OCI-LY3 (cell line): ENCODE measurements at regions not wholly inside any gene's neighbourhood (a gene's known extent, or its start where the extent isn't known, plus 50 kb on each side); places are given as distances from the start of the nearest gene placed in this dataset.

ENCODE experiments used
- H2AFZ ChIP-seq: fragments of 200-600, 300-600 bp; shearing (Covaris generic); 2 replicates; pipeline ENCODE4 v1.6.0; 2014; ENCODE audit warnings: antibody characterized with exemption, low read depth, low read length
- H3K27ac ChIP-seq: fragments of 200-600, 300-600 bp; sonication (generic); 2 replicates; pipeline ENCODE4 v1.5.1; 2014; ENCODE audit warnings: mild to moderate bottlenecking, low read length, moderate library complexity, mixed read lengths
- H3K27me3 ChIP-seq: fragments of 200-600, 300-600 bp; sonication (generic); 2 replicates; pipeline ENCODE4 v1.6.1; 2014; ENCODE audit warnings: low read depth, low read length, mixed read lengths
- H3K36me3 ChIP-seq: fragments of 200-600, 300-600 bp; sonication (generic); replicated peaks from 2 replicates; pipeline ENCODE3; 2014; ENCODE audit warnings: low read depth, low read length, mixed read lengths
- H3K4me1 ChIP-seq: fragments of 300-600, 200-600 bp; sonication (generic); 2 replicates; pipeline ENCODE4 v1.6.1; 2014; ENCODE audit warnings: low read length, mixed read lengths
- H3K4me2 ChIP-seq: fragments of 200-600, 300-600 bp; sonication (generic); 2 replicates; pipeline ENCODE4 v1.6.1; 2014; ENCODE audit warnings: low read length, mixed read lengths
- H3K4me3 ChIP-seq: fragments of 300-600, 200-600 bp; sonication (generic); 2 replicates; pipeline ENCODE4 v1.5.1; 2014; ENCODE audit warnings: antibody characterized with exemption, mild to moderate bottlenecking, low read length, moderate library complexity
- H3K79me2 ChIP-seq: fragments of 300-600, 200-600 bp; shearing (Covaris generic); 2 replicates; pipeline ENCODE4 v1.6.1; 2014; ENCODE audit warnings: mild to moderate bottlenecking, low read length, mixed read lengths
- H3K9ac ChIP-seq: fragments of 300-600, 200-600 bp; shearing (Covaris generic); 2 replicates; pipeline ENCODE4 v1.6.0; 2014; ENCODE audit warnings: mild to moderate bottlenecking, low read length, moderate library complexity
- H3K9me3 ChIP-seq: fragments of 200-600, 300-600 bp; shearing (Covaris generic); 2 replicates; pipeline ENCODE4 v1.6.1; 2014; ENCODE audit warnings: low read length, mixed read lengths; ENCODE audit not compliant: insufficient read depth
- H4K20me1 ChIP-seq: fragments of 200-600, 300-600 bp; sonication (generic); 2 replicates; pipeline ENCODE4 v1.6.1; 2016; ENCODE audit warnings: low read length, mixed read lengths; ENCODE audit not compliant: insufficient read depth
- EZH2phosphoT487 ChIP-seq: fragments of 200-600 bp; shearing (Covaris generic); IDR thresholded peaks from 2 replicates; pipeline ENCODE4 v1.6.1; 2018; ENCODE audit warnings: antibody characterized with exemption, mixed run types, low read depth
- TF ChIP-seq, protein P1 (sequence below): fragments of 200-600, 300-600 bp; sonication (generic); IDR thresholded peaks from 2 replicates; pipeline ENCODE4 v1.5.1; 2014; ENCODE audit warnings: antibody characterized with exemption, low read length, low read depth

DNA sequence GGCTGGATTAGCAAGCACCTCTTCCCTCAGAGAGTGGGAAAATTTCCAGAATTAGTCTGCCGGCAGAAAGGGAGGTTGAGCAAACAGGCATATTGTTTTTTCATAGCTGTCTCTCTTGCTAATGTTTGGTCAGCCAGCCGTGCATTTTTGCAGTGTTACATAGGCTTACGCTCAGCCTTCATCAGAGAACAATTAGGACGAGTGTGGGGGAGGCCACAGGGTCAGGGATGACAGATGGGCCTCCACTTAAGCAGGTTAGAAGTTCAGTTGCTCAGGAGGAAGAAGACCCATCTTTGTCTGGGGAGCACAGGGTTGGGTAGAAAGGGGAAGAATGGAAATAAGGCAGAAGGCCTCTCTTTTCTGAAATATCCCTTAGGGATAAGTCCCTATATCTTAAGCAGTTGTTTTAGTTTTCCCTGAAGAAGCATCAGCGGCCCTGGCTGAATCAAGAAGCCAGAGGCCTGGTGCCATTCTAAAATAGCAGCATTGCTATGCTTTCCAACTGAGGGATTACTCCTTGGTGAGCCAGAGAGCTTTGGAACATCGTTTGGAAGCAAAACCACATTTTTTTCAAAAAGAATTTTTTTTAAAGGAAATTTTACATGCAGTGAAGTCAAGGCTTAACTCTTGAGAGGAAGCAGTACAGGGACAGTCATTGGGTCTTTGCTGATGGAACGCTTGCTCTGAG lies 118.8 kb downstream of the SMIM20 start:
- TF ChIP-seq EZH2phosphoT487: no peak
- TF ChIP-seq, protein P1, sequence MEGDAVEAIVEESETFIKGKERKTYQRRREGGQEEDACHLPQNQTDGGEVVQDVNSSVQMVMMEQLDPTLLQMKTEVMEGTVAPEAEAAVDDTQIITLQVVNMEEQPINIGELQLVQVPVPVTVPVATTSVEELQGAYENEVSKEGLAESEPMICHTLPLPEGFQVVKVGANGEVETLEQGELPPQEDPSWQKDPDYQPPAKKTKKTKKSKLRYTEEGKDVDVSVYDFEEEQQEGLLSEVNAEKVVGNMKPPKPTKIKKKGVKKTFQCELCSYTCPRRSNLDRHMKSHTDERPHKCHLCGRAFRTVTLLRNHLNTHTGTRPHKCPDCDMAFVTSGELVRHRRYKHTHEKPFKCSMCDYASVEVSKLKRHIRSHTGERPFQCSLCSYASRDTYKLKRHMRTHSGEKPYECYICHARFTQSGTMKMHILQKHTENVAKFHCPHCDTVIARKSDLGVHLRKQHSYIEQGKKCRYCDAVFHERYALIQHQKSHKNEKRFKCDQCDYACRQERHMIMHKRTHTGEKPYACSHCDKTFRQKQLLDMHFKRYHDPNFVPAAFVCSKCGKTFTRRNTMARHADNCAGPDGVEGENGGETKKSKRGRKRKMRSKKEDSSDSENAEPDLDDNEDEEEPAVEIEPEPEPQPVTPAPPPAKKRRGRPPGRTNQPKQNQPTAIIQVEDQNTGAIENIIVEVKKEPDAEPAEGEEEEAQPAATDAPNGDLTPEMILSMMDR: no peak
- Histone ChIP-seq H3K27me3 (peaks cover 21% of the 10 kb centered on the region), H3K79me2 (no peaks in the 10 kb centered on the region), H3K9me3 (no peaks in the 10 kb centered on the region), H3K4me3 (no peak overlapping the region), H2AFZ (no peak overlapping the region), H3K27ac (no peak overlapping the region), H4K20me1 (no peaks in the 10 kb centered on the region), H3K36me3 (no peaks in the 10 kb centered on the region), H3K9ac (no peak overlapping the region), H3K4me1 (peaks cover 27% of the 10 kb centered on the region), H3K4me2 (no peak overlapping the region)

DNA sequence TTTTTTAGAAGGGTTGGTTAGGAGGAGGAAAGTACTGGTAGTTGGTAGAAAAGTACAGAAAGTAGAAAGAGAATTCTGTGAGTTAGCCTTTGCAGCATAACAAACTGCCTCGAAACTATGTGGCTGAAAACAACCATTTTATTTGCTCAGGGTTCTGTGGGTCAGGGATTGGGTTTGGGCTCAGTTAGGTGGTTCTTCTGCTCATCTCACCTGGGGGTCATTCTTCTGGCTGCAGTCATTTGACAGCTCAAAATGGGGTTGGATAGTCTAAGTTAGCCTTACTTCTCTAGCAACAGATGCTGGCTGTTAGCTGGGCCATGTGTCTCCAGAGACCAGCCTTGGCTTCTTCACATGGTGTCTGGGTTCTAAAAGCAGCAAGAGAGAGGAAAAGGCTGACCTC lies 119.4 kb downstream of the SMIM20 start:
- Histone ChIP-seq H2AFZ (no peak overlapping the region), H3K27me3 (peaks cover 21% of the 10 kb centered on the region), H3K9me3 (no peaks in the 10 kb centered on the region), H3K4me3 (no peak overlapping the region), H3K4me1 (peaks cover 27% of the 10 kb centered on the region), H3K36me3 (no peaks in the 10 kb centered on the region), H3K9ac (no peak overlapping the region), H3K4me2 (no peak overlapping the region), H4K20me1 (no peaks in the 10 kb centered on the region), H3K27ac (no peak overlapping the region), H3K79me2 (no peaks in the 10 kb centered on the region)
- TF ChIP-seq EZH2phosphoT487: no peak
- TF ChIP-seq, protein P1: no peak

DNA sequence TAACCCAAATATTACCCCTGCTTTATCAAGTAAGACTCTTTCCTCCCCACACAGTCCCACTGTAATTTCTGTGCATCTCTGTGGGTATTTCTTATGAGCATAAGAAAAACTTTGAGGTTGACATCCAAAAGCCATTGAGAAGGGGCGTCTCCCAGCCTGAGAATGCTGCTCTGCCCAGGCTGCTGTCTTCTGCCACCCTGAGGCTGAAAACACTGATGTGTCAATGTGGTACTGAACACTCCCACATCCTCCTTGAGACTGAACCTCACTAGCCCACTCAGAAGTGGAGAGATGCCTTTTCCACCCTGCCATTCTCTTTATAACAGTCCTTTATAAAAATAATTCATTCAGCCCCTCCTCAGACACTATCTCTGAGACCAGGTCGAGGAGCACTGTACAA lies 120.8 kb downstream of the SMIM20 start:
- peaks cover 17% of the 10 kb centered on the region for H3K4me1 ChIP-seq

DNA sequence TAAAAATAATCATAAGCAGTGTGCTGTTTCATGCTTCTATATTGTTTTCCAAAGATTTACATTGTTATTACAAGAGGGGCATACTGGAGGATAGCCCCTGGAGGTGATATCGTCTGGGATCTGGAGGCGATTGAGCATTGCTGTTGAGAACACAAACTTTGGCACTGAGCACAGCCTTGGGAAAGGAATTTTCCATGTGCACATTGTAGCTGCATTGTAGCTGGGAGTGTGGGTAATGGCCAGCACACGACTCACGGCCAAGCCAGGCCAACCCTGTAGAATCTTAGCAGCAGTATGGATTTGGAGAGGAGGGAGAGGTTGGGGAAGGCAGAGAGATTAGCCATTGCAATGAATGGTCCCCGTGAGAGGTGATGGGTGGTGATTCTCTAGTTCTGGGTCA lies 121.9 kb downstream of the SMIM20 start:
- Histone ChIP-seq H3K79me2 (no peaks in the 10 kb centered on the region), H3K27me3 (peaks cover 9% of the 10 kb centered on the region), H3K9ac (no peak overlapping the region), H2AFZ (no peak overlapping the region), H3K4me3 (no peak overlapping the region), H4K20me1 (no peaks in the 10 kb centered on the region), H3K27ac (no peak overlapping the region), H3K9me3 (no peaks in the 10 kb centered on the region), H3K36me3 (no peaks in the 10 kb centered on the region), H3K4me2 (no peak overlapping the region), H3K4me1 (peaks cover 6% of the 10 kb centered on the region)
- TF ChIP-seq, protein P1: no peak
- TF ChIP-seq EZH2phosphoT487: no peak

More for the DNA sequence above, 120.8 kb downstream of the SMIM20 start:
- no peaks in the 10 kb centered on the region for H3K9me3 ChIP-seq
- H2AFZ ChIP-seq: no peak overlapping the region
- no peaks in the 10 kb centered on the region for H3K36me3 ChIP-seq
- no peak overlapping the region for H3K27ac ChIP-seq
- no peak overlapping the region for H3K4me2 ChIP-seq
- H3K79me2 ChIP-seq: no peaks in the 10 kb centered on the region
- peaks cover 13% of the 10 kb centered on the region for H3K27me3 ChIP-seq
- no peak overlapping the region for H3K4me3 ChIP-seq
- no peaks in the 10 kb centered on the region for H4K20me1 ChIP-seq
- TF ChIP-seq, protein P1: peak; percentile 41
- TF ChIP-seq EZH2phosphoT487: no peak
- H3K9ac ChIP-seq: no peak overlapping the region
